ENCODE measurements at regions not wholly inside any gene's neighbourhood (a gene's known extent, or its start where the extent isn't known, plus 50 kb on each side); places are given as distances from the start of the nearest gene placed in this dataset.

- Histone ChIP-seq H3K36me3 (no peaks in the 10 kb centered on the region), H3K9me3 (ENCODE audit: low read depth) (no peaks in the 10 kb centered on the region), H3K27ac (no peak overlapping the region), H3K4me1 (ENCODE audit: low read depth) (no peaks in the 10 kb centered on the region), H3K27me3 (no peaks in the 10 kb centered on the region), H3K4me3 (no peak overlapping the region)
- no peak for DNase-seq (ENCODE audit: low read depth in 1 of 2, low spot score in 1 of 2)
- no peak for TF ChIP-seq CTCF (IDR thresholded peaks at IDR 0.05; ENCODE audit: low read depth, low read length)
Measured at GRCh38 chr2:156937430-156937829, 320.1 kb upstream of the GALNT5 start.

GRCh38 chr2:156944871-156945270 lies 312.6 kb upstream of the GALNT5 start:
- no peak for TF ChIP-seq CTCF (IDR thresholded peaks at IDR 0.05; ENCODE audit: low read depth, low read length)
- Histone ChIP-seq H3K27me3 (no peaks in the 10 kb centered on the region), H3K4me3 (no peak overlapping the region), H3K27ac (no peak overlapping the region), H3K36me3 (no peaks in the 10 kb centered on the region), H3K9me3 (ENCODE audit: low read depth) (no peaks in the 10 kb centered on the region), H3K4me1 (ENCODE audit: low read depth) (no peaks in the 10 kb centered on the region)
- DNase-seq (ENCODE audit: low read depth in 1 of 2, low spot score in 1 of 2): no peak

- H3K36me3 ChIP-seq: no peaks in the 10 kb centered on the region
- H3K9me3 ChIP-seq (ENCODE audit: low read depth): no peaks in the 10 kb centered on the region
- no peaks in the 10 kb centered on the region for H3K4me1 ChIP-seq (ENCODE audit: low read depth)
- no peak overlapping the region for H3K4me3 ChIP-seq
- H3K27me3 ChIP-seq: no peaks in the 10 kb centered on the region
- no peak overlapping the region for H3K27ac ChIP-seq
- no peak for TF ChIP-seq CTCF (IDR thresholded peaks at IDR 0.05; ENCODE audit: low read depth, low read length)
- DNase-seq (ENCODE audit: low read depth in 1 of 2, low spot score in 1 of 2): no peak
Measured at GRCh38 chr2:156947261-156947660, 310.2 kb upstream of the GALNT5 start.

GRCh38 chr2:156955701-156956100 lies 301.8 kb upstream of the GALNT5 start:
- Histone ChIP-seq H3K9me3 (ENCODE audit: low read depth) (no peaks in the 10 kb centered on the region), H3K4me3 (no peak overlapping the region), H3K27ac (no peak overlapping the region), H3K36me3 (no peaks in the 10 kb centered on the region), H3K27me3 (no peaks in the 10 kb centered on the region), H3K4me1 (ENCODE audit: low read depth) (no peaks in the 10 kb centered on the region)
- TF ChIP-seq CTCF (IDR thresholded peaks at IDR 0.05; ENCODE audit: low read depth, low read length): no peak
- DNase-seq (ENCODE audit: low read depth in 1 of 2, low spot score in 1 of 2): no peak

DNA sequence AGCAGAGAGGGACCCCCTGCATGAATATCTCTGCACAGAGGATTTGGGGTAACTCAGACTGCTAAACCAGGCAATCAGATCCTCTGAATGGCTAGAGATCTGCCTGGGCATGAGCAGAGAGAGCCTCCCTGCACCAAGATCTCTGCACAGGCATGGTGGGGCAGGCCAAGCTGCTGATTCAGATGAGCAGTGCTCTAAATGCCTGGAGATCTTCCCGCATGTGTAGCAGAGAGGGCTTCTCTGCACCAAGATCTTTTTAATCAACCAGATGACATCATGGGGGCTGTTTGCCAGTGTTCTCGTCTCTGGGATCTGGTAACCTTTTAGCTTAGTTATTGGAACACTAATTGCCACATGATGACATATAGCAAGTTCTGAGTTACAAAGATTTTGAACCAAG lies 301.3 kb upstream of the GALNT5 start:
- no peak overlapping the region for H3K27ac ChIP-seq
- H3K27me3 ChIP-seq: no peaks in the 10 kb centered on the region
- DNase-seq (ENCODE audit: low read depth in 1 of 2, low spot score in 1 of 2): no peak
- no peaks in the 10 kb centered on the region for H3K4me1 ChIP-seq (ENCODE audit: low read depth)
- no peak for TF ChIP-seq CTCF (IDR thresholded peaks at IDR 0.05; ENCODE audit: low read depth, low read length)
- no peaks in the 10 kb centered on the region for H3K9me3 ChIP-seq (ENCODE audit: low read depth)
- no peaks in the 10 kb centered on the region for H3K36me3 ChIP-seq
- H3K4me3 ChIP-seq: no peak overlapping the region

DNA sequence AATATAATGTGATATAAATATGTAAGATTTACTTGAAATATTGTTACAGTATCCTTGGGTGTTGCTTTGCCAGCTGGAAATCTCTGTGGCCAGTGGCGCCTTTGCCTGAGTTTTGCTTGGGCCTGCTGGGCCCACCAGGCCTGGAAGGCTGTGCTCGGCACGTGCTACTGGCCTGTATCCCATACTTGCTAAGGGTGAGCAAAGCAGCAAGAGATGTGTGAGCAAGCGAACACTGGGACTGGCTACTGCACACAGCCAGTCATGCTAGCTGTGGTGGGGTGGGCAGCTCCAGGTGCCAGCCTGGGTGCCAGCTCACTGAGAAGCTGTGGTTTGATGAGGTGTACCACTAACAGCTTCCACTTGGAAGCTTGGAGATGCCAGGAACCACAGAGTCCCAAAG lies 299.1 kb upstream of the GALNT5 start:
- TF ChIP-seq CTCF (IDR thresholded peaks at IDR 0.05; ENCODE audit: low read depth, low read length): no peak
- no peaks in the 10 kb centered on the region for H3K36me3 ChIP-seq
- no peak overlapping the region for H3K4me3 ChIP-seq
- H3K27ac ChIP-seq: no peak overlapping the region
- no peak for DNase-seq (ENCODE audit: low read depth in 1 of 2, low spot score in 1 of 2)
- no peaks in the 10 kb centered on the region for H3K27me3 ChIP-seq
- no peaks in the 10 kb centered on the region for H3K9me3 ChIP-seq (ENCODE audit: low read depth)
- H3K4me1 ChIP-seq (ENCODE audit: low read depth): no peaks in the 10 kb centered on the region

Data from cardiac muscle cell (in vitro differentiated cells and primary cell).